HG03095 (cell line): ENCODE measurements at regions not wholly inside any gene's neighbourhood (a gene's known extent, or its start where the extent isn't known, plus 50 kb on each side); places are given as distances from the start of the nearest gene placed in this dataset.
A peak's percentile ranks its signal among the peaks of the same experiment; 100 is the strongest.

Experiments
- ATAC-seq: cut with Tn5 transposase; IDR thresholded peaks from one replicate; pipeline ENCODE4 v1.9.1; 2021; ENCODE audit warnings: moderate library complexity; ENCODE audit not compliant: unreplicated experiment

DNA sequence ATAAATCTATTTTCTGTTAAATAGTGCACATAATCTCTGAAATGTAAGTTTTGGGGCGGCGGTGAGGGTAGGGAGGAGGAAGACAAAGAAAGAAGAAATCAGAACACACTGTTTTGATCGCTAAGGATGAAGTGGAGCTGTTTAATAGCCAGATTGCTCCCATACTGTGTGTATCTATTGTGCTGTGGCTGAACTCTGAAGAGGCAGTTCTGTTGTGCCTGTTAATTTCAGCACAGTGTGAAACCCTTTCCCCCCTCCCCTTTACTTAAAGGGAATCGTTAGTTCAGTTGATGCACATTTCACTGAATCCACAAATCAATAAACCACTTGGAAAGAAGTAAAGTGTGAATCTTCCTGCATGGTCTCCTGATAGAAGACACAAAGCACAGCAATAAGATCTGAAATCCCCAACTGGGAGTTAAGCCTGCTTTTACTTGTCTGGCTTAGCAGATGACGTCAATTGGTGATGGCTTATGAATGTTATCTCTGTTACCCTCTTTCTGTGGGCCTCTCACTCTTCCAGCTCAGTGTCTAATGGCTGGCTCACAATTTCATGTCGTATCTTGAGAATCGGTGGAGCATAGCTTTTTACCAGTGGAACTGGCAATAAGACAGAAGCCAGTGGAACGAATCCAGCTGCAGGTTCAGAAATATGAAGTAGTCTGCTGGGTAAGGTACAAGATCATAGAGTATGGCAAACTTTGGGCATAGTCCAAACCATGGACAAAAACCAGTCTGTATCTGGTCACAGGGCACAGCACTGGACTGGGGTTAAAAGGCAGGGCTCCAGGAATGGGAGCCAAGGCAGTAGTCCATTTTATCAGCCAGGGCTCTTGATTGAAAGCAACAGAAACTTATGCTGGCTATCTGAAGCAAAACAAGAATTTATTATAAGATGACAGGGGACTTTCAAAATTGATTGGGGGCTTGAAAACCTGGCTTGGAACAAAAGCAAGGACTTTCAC, 413.5 kb upstream of the SEL1L start:
- no peak for ATAC-seq

GRCh38 chr14:81952917-81953316, 419.3 kb upstream of the SEL1L start:
- no peak for ATAC-seq

DNA sequence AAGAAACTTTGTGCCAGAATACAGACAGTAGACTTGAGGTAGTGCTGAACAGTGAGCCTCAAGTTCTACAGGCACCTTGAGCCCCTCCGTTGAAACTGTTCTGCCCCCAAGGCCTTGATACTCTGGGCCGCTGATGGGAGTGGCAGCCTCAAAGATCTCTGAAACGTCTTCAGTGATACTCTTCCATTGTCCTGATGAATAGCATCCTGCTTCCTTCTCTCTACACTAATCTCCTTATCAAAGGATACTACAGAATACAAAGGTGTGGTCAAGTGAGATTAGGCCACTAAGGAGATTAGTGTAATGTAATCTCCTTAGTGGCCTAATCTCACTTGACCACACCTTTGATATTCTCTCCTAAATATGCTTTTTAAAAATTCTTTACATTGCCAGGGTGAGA, 419.8 kb upstream of the SEL1L start:
- no peak for ATAC-seq

DNA sequence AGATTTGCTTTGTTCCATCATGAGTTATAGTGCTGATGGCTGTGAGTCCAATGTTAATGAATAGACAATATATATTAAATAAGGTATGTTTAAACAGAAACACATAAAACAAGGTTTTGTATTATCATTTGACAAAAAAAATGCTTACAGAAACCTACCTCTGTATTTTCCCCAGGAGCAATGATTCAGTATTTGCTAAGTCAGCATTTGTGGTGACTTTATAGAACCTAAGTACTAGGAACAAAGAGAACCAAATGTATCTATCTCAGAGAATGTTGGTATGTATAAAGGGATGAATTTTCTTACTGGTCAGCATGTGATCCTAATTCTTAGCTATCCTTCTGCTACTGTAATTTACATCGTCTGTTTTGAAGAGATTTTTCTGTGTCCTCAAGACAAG, 421.5 kb upstream of the SEL1L start:
- no peak for ATAC-seq

GRCh38 chr14:81960781-81961180, 427.1 kb upstream of the SEL1L start:
- ATAC-seq = no peak

DNA sequence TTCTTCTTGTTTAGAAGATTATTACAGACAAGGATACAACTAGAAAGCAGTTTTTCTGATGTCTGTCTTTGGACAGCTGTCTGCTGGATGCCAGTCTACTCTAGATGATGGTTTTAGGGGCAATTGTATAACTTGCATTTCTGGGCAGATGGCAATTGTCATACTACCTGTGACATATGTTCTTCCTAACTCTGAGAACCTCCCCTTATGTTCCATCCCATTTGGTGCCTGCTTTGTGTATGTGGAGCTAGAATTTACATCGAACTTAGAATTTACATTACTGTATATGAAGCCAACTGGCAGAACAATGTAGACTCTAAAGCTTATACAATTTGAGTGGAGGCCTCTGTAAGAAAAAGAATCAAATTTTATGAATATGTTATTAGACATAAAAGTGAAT, 430.2 kb upstream of the SEL1L start:
- ATAC-seq = no peak

GRCh38 chr14:81970307-81970706, 436.7 kb upstream of the SEL1L start:
- no peak for ATAC-seq

DNA sequence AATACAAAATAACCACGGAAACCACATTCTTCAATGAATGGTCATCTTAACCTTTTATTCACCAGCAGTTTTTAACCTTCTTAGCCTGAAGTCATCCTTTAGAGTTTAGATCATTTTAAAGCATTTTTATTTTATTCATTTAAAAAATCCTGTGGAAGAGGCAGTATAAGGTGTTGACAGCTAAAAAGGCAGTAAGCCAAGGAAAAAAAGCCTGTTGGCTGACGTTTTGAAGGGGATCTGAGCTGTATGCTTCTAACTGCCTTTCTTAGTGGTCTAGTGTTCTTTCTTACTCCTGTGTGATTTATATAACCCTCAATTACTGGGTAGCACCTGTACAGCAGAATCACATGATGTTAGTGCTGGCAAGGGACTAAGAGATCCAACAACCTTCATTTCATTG, 438.3 kb upstream of the SEL1L start:
- ATAC-seq = no peak

GRCh38 chr14:81972601-81973000, 438.9 kb upstream of the SEL1L start:
- ATAC-seq = no peak

DNA sequence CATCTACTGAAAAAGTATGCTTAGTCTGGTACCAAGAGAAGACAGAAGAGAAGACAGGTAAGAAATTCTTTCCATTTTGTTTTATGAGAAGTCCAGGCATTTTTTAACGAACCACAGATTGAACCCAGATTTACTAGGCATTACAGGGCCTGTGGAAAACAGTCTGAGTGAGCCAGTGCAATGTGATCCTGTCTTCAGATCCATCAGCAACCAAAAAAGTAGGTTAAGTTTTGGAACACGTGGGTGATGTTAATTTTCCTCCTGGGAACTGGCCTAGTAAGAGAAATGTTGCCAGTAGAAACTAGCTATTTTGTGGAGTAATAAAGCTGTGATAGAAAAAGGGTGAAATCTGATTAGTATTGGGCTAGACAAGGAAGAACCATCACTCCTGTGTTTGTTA, 440.9 kb upstream of the SEL1L start:
- ATAC-seq = no peak

GRCh38 chr14:81980601-81981306, 447.1 kb upstream of the SEL1L start:
- no peak for ATAC-seq

- no peak for ATAC-seq
These were observed 447.6 kb upstream of the SEL1L start for GRCh38 chr14:81981307-81981675.

GRCh38 chr14:81982046-81982445, 448.4 kb upstream of the SEL1L start:
- no peak for ATAC-seq

DNA sequence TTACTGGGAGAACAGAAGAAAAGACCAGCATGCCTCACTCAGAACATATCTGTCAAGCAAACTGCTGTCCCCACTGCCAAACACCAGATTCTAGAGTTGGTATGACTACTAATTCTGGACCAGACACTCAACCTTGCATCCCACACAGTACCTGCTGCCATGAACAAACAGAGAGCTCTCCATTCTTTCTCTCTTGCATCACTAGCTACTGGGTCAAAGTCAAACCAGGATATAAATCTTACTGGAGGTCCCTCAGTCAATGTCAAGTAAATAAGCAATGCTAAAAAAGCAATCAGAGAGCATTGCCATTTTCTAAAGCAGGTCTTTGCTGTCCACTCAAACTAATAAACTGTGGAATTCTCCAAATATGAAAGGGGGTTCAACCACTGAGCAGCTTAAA, 452.4 kb upstream of the SEL1L start:
- no peak for ATAC-seq

GRCh38 chr14:81989211-81989610, 455.6 kb upstream of the SEL1L start:
- ATAC-seq = no peak

GRCh38 chr14:81990312-81990761, 456.7 kb upstream of the SEL1L start:
- peak; percentile 79 for ATAC-seq

DNA sequence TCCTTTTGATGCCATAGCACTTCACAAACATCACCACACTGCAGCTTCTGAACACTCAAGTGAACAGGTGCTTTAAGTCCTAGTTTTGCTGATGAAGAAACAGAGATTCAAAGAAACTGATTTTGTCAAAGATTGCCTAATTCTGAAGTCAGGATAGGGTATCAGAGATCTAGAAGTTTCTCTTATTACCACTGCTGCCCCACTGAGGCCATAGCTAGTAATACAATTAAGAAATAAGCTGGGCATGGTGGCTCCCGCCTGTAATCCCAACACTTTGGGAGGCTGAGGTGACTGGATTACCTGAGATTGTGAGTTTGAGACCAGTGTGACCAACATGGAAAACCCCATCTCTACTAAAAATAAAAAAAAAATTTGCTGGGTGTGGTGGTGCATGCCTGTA, 458.3 kb upstream of the SEL1L start:
- ATAC-seq = no peak

- ATAC-seq = no peak
These were observed 459.8 kb upstream of the SEL1L start for GRCh38 chr14:81993432-81993831.

DNA sequence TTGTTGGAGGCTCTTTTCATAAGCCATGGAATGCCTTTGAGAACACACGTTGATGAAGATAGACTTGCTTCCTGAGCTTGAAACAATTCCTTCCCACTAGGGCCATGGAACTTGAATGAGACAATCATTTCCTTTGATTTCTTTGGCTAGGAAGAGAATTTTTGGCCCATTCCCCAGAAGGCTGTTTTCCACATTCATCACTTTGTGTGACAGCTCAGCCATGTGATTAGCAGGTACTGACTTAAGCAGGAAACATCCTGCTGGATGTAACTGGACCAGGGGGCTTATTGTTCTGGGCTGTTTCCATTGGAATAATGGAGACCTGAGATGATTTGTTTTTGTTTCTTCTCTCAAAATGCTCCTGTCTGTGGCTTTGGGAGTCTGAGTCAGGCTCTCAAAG, 469.8 kb upstream of the SEL1L start:
- ATAC-seq = no peak

DNA sequence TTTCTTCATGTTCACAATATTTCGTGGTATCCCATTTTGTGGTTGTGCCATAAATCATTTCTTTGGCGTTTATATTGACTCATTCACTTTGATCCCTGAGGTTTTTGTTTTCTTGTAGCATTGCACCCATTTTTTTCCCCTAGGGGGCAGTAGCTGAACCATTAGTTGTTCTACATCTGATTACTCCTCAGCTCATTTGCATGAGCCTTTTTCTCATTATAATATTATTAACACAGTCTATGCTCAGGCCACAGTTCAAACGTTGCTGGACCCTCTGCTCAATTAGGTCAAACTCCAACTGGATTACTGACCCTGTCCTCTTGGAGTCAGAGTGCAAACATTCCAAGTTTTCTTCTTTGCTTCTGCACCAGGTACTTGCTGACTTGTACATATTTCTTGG, 475.4 kb upstream of the SEL1L start:
- no peak for ATAC-seq

GRCh38 chr14:82009993-82010392, 476.3 kb upstream of the SEL1L start:
- no peak for ATAC-seq

DNA sequence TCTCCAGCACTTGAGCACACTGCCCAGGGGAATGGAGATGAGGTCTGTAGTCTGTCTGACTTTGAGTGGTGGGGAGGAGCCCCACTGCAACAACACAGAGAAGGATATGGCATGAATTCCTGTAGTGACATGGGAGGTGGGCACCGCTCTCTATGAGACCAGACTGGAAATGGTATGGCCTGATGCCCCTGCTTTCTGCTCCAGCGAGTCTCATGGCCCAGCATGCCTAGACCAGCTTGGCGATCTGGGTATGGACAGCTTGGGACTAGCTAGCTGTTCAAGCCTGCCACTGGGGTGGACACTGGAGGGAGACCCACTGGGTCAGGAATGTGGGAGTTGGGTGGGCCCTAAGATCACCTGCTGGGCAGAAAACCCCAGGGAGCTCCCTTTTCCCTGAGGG, 477.8 kb upstream of the SEL1L start:
- no peak for ATAC-seq
